Thyroid gland (tissue), 4 donors: ENCODE measurements at regions not wholly inside any gene's neighbourhood (a gene's known extent, or its start where the extent isn't known, plus 50 kb on each side); places are given as distances from the start of the nearest gene placed in this dataset.

Experiments used
- DNase-seq, 2 donors: peaks; one replicate each; pipeline ENCODE4 v3.0.0-alpha.2; 2019
- H3K27ac ChIP-seq, 3 donors: fragments of 200-600 bp; sonication (generic); 1 replicate in 2 of 3; 2 replicates in 1 of 3; pipeline ENCODE4 v1.5.1; 2016 to 2019; ENCODE audit warnings: mild to moderate bottlenecking in 1 of 3, moderate library complexity in 1 of 3
- H3K27me3 ChIP-seq: fragments of 200-600 bp; sonication (generic); one replicate; pipeline ENCODE4 v1.5.1; 2019
- H3K36me3 ChIP-seq, 2 donors: fragments of 200-600 bp; sonication (generic); one replicate each; pipeline ENCODE4 v1.5.1; 2016 to 2019
- H3K4me1 ChIP-seq, 2 donors: fragments of 200-600 bp; sonication (generic); one replicate each; pipeline ENCODE4 v1.5.1; 2017 to 2019
- H3K4me3 ChIP-seq, 3 donors: fragments of 200-600 bp; sonication (generic); replicated peaks in 1 of 3; 1 replicate in 2 of 3; 2 replicates in 1 of 3; pipeline ENCODE4 v1.5.1; 2016; ENCODE audit warnings: mild to moderate bottlenecking in 1 of 3
- H3K9me3 ChIP-seq: fragments of 200-600 bp; sonication (generic); one replicate; pipeline ENCODE4 v1.5.1; 2017
- POLR2A ChIP-seq, 2 donors: fragments of 450-650 bp; IDR thresholded peaks; one replicate each; pipeline ENCODE4 v1.6.1; 2017; ENCODE audit warnings: antibody characterized with exemption in 2 of 2, mild to moderate bottlenecking in 2 of 2, moderate library complexity in 1 of 2
- WGBS, 2 donors: methylation state at CpG; one replicate each; pipeline ENCODE4 v1.1.5; 2017; 5-methylcytosine and 5-hydroxymethylcytosine counted together
- intact Hi-C: fragments of 100-400 bp; cut with DNase I; formaldehyde crosslinking; loops from one replicate; pipeline ENCODE4 v1.15.1; 2023
- TF ChIP-seq, protein P1 (sequence below), 6 experiments: fragments of 200-600 bp in 3 of 6; fragments of 450-650 bp in 3 of 6; sonication (generic) in 3 of 6; IDR thresholded peaks; one replicate each; pipeline ENCODE4 v1.5.1; 2016 to 2019; ENCODE audit warnings: antibody characterized with exemption in 6 of 6, mild to moderate bottlenecking in 2 of 6, inconsistent platforms in 1 of 6, moderate library complexity in 1 of 6

DNA sequence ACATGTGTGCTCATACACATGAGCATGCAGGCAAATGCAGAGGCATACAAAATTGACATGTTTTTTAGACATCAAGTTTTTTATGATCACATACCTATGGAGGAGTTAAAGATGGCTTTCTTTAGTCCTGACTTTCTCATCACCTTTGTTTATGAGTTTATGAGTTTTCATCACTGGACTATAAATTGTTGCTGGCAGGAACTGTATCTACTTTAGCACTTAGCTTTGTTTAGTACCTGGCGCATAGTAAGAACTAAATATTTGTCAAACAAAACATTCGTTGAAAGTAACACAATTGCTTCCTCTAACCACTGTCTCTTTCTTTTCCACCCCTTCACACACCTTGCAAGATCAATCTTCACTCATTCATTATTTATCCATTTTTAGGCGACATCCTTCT is 182.6 kb downstream of the SUCNR1 start:
- no peaks in the 10 kb centered on the region for H3K27me3 ChIP-seq

DNA sequence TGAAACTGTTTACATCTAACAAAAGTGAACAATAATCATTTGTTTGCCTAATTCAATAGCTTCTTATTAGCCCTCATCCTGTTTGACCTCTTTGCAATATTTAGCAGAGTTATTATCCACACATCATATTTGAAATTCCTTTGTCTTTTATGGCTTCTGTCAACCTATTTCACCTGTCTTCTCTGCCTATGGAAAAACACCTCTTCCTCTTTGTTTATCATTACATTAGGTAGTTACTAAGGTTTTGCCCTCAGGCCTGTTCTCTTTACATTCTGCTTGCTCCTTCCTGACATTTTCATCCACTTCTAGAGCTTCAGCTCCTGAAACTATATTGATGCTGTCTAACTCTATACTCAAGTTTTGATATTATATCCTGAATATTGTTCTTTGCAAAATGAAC is 183.0 kb downstream of the SUCNR1 start:
- intact Hi-C loops, result no loop called here

More for the DNA sequence above, 182.6 kb downstream of the SUCNR1 start:
- Histone ChIP-seq H3K4me1 (no peaks in the 10 kb centered on the region), H3K4me3 (no peak overlapping the region), H3K27ac (no peak overlapping the region), H3K36me3 (no peaks in the 10 kb centered on the region), H3K9me3 (no peaks in the 10 kb centered on the region)
- intact Hi-C loops, result no loop called here
- TF ChIP-seq, protein P1, sequence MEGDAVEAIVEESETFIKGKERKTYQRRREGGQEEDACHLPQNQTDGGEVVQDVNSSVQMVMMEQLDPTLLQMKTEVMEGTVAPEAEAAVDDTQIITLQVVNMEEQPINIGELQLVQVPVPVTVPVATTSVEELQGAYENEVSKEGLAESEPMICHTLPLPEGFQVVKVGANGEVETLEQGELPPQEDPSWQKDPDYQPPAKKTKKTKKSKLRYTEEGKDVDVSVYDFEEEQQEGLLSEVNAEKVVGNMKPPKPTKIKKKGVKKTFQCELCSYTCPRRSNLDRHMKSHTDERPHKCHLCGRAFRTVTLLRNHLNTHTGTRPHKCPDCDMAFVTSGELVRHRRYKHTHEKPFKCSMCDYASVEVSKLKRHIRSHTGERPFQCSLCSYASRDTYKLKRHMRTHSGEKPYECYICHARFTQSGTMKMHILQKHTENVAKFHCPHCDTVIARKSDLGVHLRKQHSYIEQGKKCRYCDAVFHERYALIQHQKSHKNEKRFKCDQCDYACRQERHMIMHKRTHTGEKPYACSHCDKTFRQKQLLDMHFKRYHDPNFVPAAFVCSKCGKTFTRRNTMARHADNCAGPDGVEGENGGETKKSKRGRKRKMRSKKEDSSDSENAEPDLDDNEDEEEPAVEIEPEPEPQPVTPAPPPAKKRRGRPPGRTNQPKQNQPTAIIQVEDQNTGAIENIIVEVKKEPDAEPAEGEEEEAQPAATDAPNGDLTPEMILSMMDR (IDR thresholded peaks at IDR 0.05), result no peak
- 80 to 91% methylated on average over 3 of the region's 3 CpGs for WGBS, 2 donors
- DNase-seq, result no peak

DNA sequence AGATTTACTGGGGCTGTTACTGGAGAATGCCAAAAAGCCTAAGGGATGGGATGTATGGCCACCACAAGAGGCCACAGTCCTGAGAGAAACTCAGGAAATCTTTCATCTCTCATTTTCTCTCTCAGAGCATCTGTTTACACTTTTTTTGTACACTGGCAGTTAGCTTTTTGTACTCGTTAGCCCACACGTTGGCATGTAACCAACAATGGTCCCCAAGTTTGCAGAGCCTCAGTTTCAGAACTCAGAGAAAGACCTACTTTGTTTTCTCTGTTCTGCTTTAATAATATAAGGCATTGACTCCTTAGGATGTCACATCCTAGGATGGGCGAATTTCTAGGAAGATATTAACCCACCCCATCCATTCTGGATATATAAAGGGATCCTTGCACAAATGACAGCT is 183.5 kb downstream of the SUCNR1 start:
- H3K36me3 ChIP-seq, result no peaks in the 10 kb centered on the region
- no peak overlapping the region for H3K27ac ChIP-seq
- WGBS, 2 donors, result 79 to 86% methylated on average over 3 of the region's 3 CpGs

More for the DNA sequence above, 183.0 kb downstream of the SUCNR1 start:
- H3K36me3 ChIP-seq, result no peaks in the 10 kb centered on the region
- H3K4me1 ChIP-seq, result no peaks in the 10 kb centered on the region
- no peak overlapping the region for H3K27ac ChIP-seq
- no peaks in the 10 kb centered on the region for H3K27me3 ChIP-seq
- DNase-seq, result no peak
- TF ChIP-seq POLR2A (IDR thresholded peaks at IDR 0.05), result no peak
- TF ChIP-seq, protein P1 (IDR thresholded peaks at IDR 0.05), result no peak
- no peaks in the 10 kb centered on the region for H3K9me3 ChIP-seq
- H3K4me3 ChIP-seq, result no peak overlapping the region

DNA sequence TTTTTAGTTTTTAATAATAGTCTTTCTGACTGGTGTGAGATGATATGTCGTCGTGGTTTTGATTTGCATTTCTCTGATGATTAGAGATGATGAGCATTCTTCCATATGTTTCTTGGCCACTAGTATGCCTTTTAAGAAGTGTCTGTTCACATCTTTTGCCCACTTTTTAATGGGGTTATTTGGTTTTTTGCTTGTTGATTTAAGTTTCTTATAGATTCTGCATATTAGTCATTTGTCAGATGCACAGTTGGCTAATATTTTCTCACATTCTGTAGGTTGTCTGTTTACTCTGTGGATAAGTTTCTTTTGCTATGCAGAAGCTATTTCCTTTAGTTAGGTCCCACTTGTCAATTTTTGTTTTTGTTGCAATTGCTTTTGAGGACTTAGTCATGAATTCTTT is 185.4 kb downstream of the SUCNR1 start:
- Histone ChIP-seq H3K4me3 (no peak overlapping the region), H3K4me1 (no peaks in the 10 kb centered on the region), H3K27ac (no peak overlapping the region), H3K9me3 (no peaks in the 10 kb centered on the region), H3K36me3 (no peaks in the 10 kb centered on the region), H3K27me3 (no peaks in the 10 kb centered on the region)
- intact Hi-C loops, result no loop called here
- WGBS, 2 donors, result 85 to 87% methylated on average over 2 of the region's 2 CpGs
- TF ChIP-seq, protein P1 (IDR thresholded peaks at IDR 0.05), result no peak
- TF ChIP-seq POLR2A (IDR thresholded peaks at IDR 0.05), result no peak
- DNase-seq, result no peak

More for the DNA sequence above, 183.5 kb downstream of the SUCNR1 start:
- TF ChIP-seq POLR2A (IDR thresholded peaks at IDR 0.05), result no peak
- TF ChIP-seq, protein P1 (IDR thresholded peaks at IDR 0.05), result no peak
- H3K4me3 ChIP-seq, result no peak overlapping the region
- no peaks in the 10 kb centered on the region for H3K9me3 ChIP-seq
- H3K27me3 ChIP-seq, result no peaks in the 10 kb centered on the region
- no peak for DNase-seq
- intact Hi-C loops, result no loop called here
- no peaks in the 10 kb centered on the region for H3K4me1 ChIP-seq

DNA sequence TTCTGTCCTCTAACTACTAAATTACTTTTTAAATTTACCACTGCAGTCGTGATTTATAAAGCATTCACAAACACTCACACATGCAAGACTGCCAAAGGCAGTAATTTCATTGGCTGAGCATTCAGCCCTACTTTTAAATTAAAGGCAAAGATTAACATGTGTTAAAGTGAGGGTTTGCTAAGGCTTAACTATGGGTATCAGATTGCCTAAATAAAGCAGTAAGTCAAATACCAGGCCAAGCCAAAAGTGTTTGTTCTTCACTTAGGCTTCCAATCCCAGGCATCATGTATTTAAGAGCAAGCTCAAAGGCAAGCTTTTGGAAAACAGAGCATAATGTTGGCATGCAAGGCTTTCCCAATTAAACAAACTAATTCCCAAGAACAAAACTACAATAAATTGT is 187.3 kb downstream of the SUCNR1 start:
- H3K4me1 ChIP-seq, result no peaks in the 10 kb centered on the region
- H3K9me3 ChIP-seq, result no peaks in the 10 kb centered on the region
- TF ChIP-seq, protein P1 (IDR thresholded peaks at IDR 0.05), result no peak
- TF ChIP-seq POLR2A (IDR thresholded peaks at IDR 0.05), result no peak
- intact Hi-C loops, result no loop called here
- 57 to 70% methylated on average over 1 of the region's 1 CpG for WGBS, 2 donors
- H3K36me3 ChIP-seq, result no peaks in the 10 kb centered on the region
- no peak for DNase-seq
- H3K27ac ChIP-seq, result no peak overlapping the region
- no peak overlapping the region for H3K4me3 ChIP-seq
- H3K27me3 ChIP-seq, result no peaks in the 10 kb centered on the region
